SK-N-SH treated with all-trans-retinoic acid at 6 μM for 48 hours (cell line): ENCODE measurements at regions not wholly inside any gene's neighbourhood (a gene's known extent, or its start where the extent isn't known, plus 50 kb on each side); places are given as distances from the start of the nearest gene placed in this dataset.

Experiments
- ATAC-seq: fragments of 200-7000 bp; cut with Tn5 transposase; 3 replicates; pipeline ENCODE4 v1.9.1; 2020; ENCODE audit warnings: mild to moderate bottlenecking, moderate library complexity
- ARNTL ChIP-seq: fragments of 450-650 bp; formaldehyde crosslinking; IDR thresholded peaks from 2 replicates; pipeline ENCODE4 v1.5.0; 2020; ENCODE audit warnings: low read depth, mild to moderate bottlenecking, moderate library complexity, borderline replicate concordance
- CREB5 ChIP-seq: fragments of 250-450 bp; sonication (Bioruptor Pico); IDR thresholded peaks from 2 replicates; pipeline ENCODE4 v1.5.1; 2020; ENCODE audit warnings: low read depth, mild to moderate bottlenecking, moderate library complexity
- CSDC2 ChIP-seq: fragments of 250-450 bp; sonication (Bioruptor Pico); IDR thresholded peaks from 2 replicates; pipeline ENCODE4 v1.5.0; 2020; ENCODE audit warnings: mild to moderate bottlenecking, moderate library complexity
- CSRNP3 ChIP-seq: fragments of 250-450 bp; sonication (Bioruptor Pico); IDR thresholded peaks from 2 replicates; pipeline ENCODE4 v1.5.1; 2021; ENCODE audit warnings: mild to moderate bottlenecking, moderate library complexity
- ESRRG ChIP-seq: fragments of 250-450 bp; sonication (Bioruptor Pico); IDR thresholded peaks from 2 replicates; pipeline ENCODE4 v1.6.1; 2021; ENCODE audit warnings: mild to moderate bottlenecking
- ISL1 ChIP-seq: fragments of 250-450 bp; sonication (Bioruptor Pico); IDR thresholded peaks from 2 replicates; pipeline ENCODE4 v2.1.2; 2022; ENCODE audit warnings: mild to moderate bottlenecking, moderate library complexity
- OSR1 ChIP-seq: fragments of 250-450 bp; sonication (Bioruptor Pico); IDR thresholded peaks from 2 replicates; pipeline ENCODE4 v1.8.0; 2022; ENCODE audit warnings: moderate library complexity, mild to moderate bottlenecking, inconsistent platforms
- PATZ1 ChIP-seq: fragments of 250-450 bp; sonication (Bioruptor Pico); IDR thresholded peaks from 2 replicates; pipeline ENCODE4 v1.8.0; 2020; ENCODE audit warnings: mild to moderate bottlenecking, moderate library complexity, borderline replicate concordance
- POU6F1 ChIP-seq: fragments of 250-450 bp; sonication (Bioruptor Pico); IDR thresholded peaks from 2 replicates; pipeline ENCODE4 v1.8.0; 2021; ENCODE audit warnings: low read depth, mild to moderate bottlenecking, moderate library complexity, borderline replicate concordance
- PPARA ChIP-seq: fragments of 250-450 bp; sonication (Bioruptor Pico); IDR thresholded peaks from 2 replicates; pipeline ENCODE4 v1.5.0; 2020; ENCODE audit warnings: mild to moderate bottlenecking, borderline replicate concordance
- RARB ChIP-seq: fragments of 250-450 bp; sonication (Bioruptor Pico); IDR thresholded peaks from 2 replicates; pipeline ENCODE4 v1.8.0; 2021; ENCODE audit warnings: mild to moderate bottlenecking, moderate library complexity
- TCF4 ChIP-seq: fragments of 250-450 bp; sonication (Bioruptor Pico); IDR thresholded peaks from 2 replicates; pipeline ENCODE4 v1.8.0; 2021; ENCODE audit warnings: mild to moderate bottlenecking, moderate library complexity, borderline replicate concordance
- TOX ChIP-seq: fragments of 250-450 bp; sonication (Bioruptor Pico); IDR thresholded peaks from 2 replicates; pipeline ENCODE4 v1.8.0; 2021; ENCODE audit warnings: mild to moderate bottlenecking, moderate library complexity, borderline replicate concordance
- TSHZ2 ChIP-seq: fragments of 250-450 bp; sonication (Bioruptor Pico); IDR thresholded peaks from 2 replicates; pipeline ENCODE4 v1.5.0; 2020; ENCODE audit warnings: mild to moderate bottlenecking, moderate library complexity
- ZFP3 ChIP-seq: fragments of 250-450 bp; sonication (Bioruptor Pico); IDR thresholded peaks from 2 replicates; pipeline ENCODE4 v1.5.0; 2020; ENCODE audit warnings: mild to moderate bottlenecking, moderate library complexity
- ZFP30 ChIP-seq: fragments of 450-650 bp; formaldehyde crosslinking; IDR thresholded peaks from 2 replicates; pipeline ENCODE4 v1.5.0; 2022; ENCODE audit warnings: mild to moderate bottlenecking, moderate library complexity
- ZNF565 ChIP-seq: fragments of 450-650 bp; formaldehyde crosslinking; conservative IDR thresholded peaks from 2 replicates; pipeline ENCODE4 v1.5.0; 2020; ENCODE audit warnings: low read depth, mild to moderate bottlenecking, moderate library complexity
- ZNF70 ChIP-seq: fragments of 450-650 bp; formaldehyde crosslinking; IDR thresholded peaks from 2 replicates; pipeline ENCODE4 v1.5.0; 2020; ENCODE audit warnings: mild to moderate bottlenecking, moderate library complexity
- ZNF8 ChIP-seq: fragments of 450-650 bp; formaldehyde crosslinking; IDR thresholded peaks from 2 replicates; pipeline ENCODE4 v1.5.0; 2020; ENCODE audit warnings: mild to moderate bottlenecking, moderate library complexity

GRCh38 chr1:79364896-79365295, 358.4 kb upstream of the ADGRL4 start:
- ATAC-seq = no peak; the same call in 1 of the 3 replicates

GRCh38 chr1:79363430-79363829, 356.9 kb upstream of the ADGRL4 start:
- TF ChIP-seq RARB (CRISPR knock-in tag) (no peak), CSDC2 (CRISPR knock-in tag) (no peak), ARNTL (CRISPR knock-in tag) (no peak), ZNF70 (no peak), TOX (CRISPR knock-in tag) (no peak), ZNF8 (CRISPR knock-in tag) (no peak), PPARA (CRISPR knock-in tag) (no peak), CSRNP3 (no peak), TSHZ2 (CRISPR knock-in tag) (no peak), ISL1 (CRISPR knock-in tag) (no peak), OSR1 (CRISPR knock-in tag) (no peak), TCF4 (CRISPR knock-in tag) (no peak), POU6F1 (CRISPR knock-in tag) (no peak), ZFP30 (CRISPR knock-in tag) (no peak), ZFP3 (CRISPR knock-in tag) (no peak), CREB5 (CRISPR knock-in tag) (no peak), ESRRG (CRISPR knock-in tag) (no peak)
- no peak for ATAC-seq

More at GRCh38 chr1:79364896-79365295, 358.4 kb upstream of the ADGRL4 start:
- TF ChIP-seq OSR1 (CRISPR knock-in tag) = no peak
- TF ChIP-seq ZNF565 (CRISPR knock-in tag) = no peak
- TF ChIP-seq PATZ1 = no peak
- TF ChIP-seq TSHZ2 (CRISPR knock-in tag) = no peak
- no peak for TF ChIP-seq ZFP30 (CRISPR knock-in tag)
- TF ChIP-seq ARNTL (CRISPR knock-in tag) = no peak
- TF ChIP-seq PPARA (CRISPR knock-in tag) = no peak
